ENCODE measurements at regions not wholly inside any gene's neighbourhood (a gene's known extent, or its start where the extent isn't known, plus 50 kb on each side); places are given as distances from the start of the nearest gene placed in this dataset.

DNA sequence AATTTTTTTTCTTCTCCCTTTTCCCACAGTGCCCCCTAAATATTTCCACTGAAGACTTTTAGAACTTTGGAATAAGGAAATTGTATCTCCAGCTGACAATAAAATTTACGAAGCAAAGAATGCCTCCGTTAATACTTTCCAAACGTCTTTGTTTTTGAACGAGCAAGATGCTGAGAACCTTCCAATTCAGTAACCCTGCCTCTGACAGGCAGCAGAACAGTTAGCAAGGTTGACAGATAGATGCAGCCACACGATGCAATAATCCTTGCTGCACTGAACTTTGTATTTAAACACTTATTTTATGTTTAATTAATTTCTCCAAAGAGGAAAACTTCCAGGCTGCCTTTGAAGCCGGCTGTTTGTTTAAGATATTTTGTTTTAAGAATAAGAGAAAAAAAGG lies 71.8 kb upstream of the TSHZ3 start:
- no peak for TF ChIP-seq POLR2A (IDR thresholded peaks at IDR 0.05; ENCODE audit: low read depth, low read length)
- no peak for TF ChIP-seq POLR2AphosphoS5 (IDR thresholded peaks at IDR 0.05; ENCODE audit: low read depth, low read length)
- TF ChIP-seq PAX5 (IDR thresholded peaks at IDR 0.05; ENCODE audit: insufficient read depth, low read length, severe bottlenecking): no peak
- TF ChIP-seq SPI1 (IDR thresholded peaks at IDR 0.05; ENCODE audit: low read depth, low read length): no peak
